Vagina (tissue), 2 donors: ENCODE measurements at regions not wholly inside any gene's neighbourhood (a gene's known extent, or its start where the extent isn't known, plus 50 kb on each side); places are given as distances from the start of the nearest gene placed in this dataset.

Experiments used
- DNase-seq, 2 donors: peaks; one replicate each; pipeline ENCODE4 v3.0.0-alpha.2; 2017; ENCODE audit errors: extremely low spot score in 2 of 2
- H3K27ac ChIP-seq: fragments of 200-600 bp; sonication (generic); one replicate; pipeline ENCODE4 v1.5.1; 2019
- H3K27me3 ChIP-seq: fragments of 200-600 bp; sonication (generic); one replicate; pipeline ENCODE4 v1.5.1; 2019
- H3K36me3 ChIP-seq, 2 donors: fragments of 200-600 bp; sonication (generic); one replicate each; pipeline ENCODE4 v1.5.1; 2017 to 2019
- H3K4me1 ChIP-seq: fragments of 200-600 bp; sonication (generic); one replicate; pipeline ENCODE4 v1.5.1; 2019
- H3K4me3 ChIP-seq, 2 donors: fragments of 200-600 bp; sonication (generic); 1 replicate in 1 of 2; 2 replicates in 1 of 2; pipeline ENCODE4 v1.5.1; 2016 to 2019
- H3K9me3 ChIP-seq: fragments of 200-600 bp; sonication (generic); one replicate; pipeline ENCODE4 v1.5.1; 2019
- CTCF ChIP-seq, 3 experiments: fragments of 450-650 bp in 2 of 3; fragments of 200-600 bp in 1 of 3; sonication (generic) in 1 of 3; IDR thresholded peaks; one replicate each; pipeline ENCODE4 v1.5.1; 2017 to 2019; ENCODE audit warnings: antibody characterized with exemption in 3 of 3, mild to moderate bottlenecking in 2 of 3, moderate library complexity in 2 of 3
- POLR2A ChIP-seq, 2 donors: fragments of 450-650 bp; IDR thresholded peaks; one replicate each; pipeline ENCODE4 v1.6.1; 2017; ENCODE audit warnings: antibody characterized with exemption in 2 of 2, mild to moderate bottlenecking in 2 of 2, moderate library complexity in 2 of 2
- POLR2AphosphoS5 ChIP-seq, 2 donors: sonication (generic); formaldehyde crosslinking; IDR thresholded peaks; one replicate each; pipeline ENCODE4 v1.9.0; 2017; ENCODE audit warnings: antibody characterized with exemption in 2 of 2, mild to moderate bottlenecking in 2 of 2, low read depth in 1 of 2; ENCODE audit not compliant: insufficient read depth in 1 of 2
- intact Hi-C: fragments of 100-400 bp; cut with DNase I; formaldehyde crosslinking; loops from one replicate; pipeline ENCODE4 v1.15.1; 2023

GRCh38 chr2:138414014-138414413, 87.6 kb upstream of the SPOPL start:
- Histone ChIP-seq H3K9me3 (no peaks in the 10 kb centered on the region), H3K27ac (no peak overlapping the region), H3K4me3 (no peak overlapping the region), H3K27me3 (no peaks in the 10 kb centered on the region), H3K36me3 (no peaks in the 10 kb centered on the region), H3K4me1 (no peaks in the 10 kb centered on the region)
- intact Hi-C loops = no loop called here
- TF ChIP-seq POLR2AphosphoS5 (IDR thresholded peaks at IDR 0.05; ENCODE audit: insufficient read depth in 1 of 2, low read depth in 1 of 2) = no peak
- no peak for TF ChIP-seq CTCF (IDR thresholded peaks at IDR 0.05)
- TF ChIP-seq POLR2A (IDR thresholded peaks at IDR 0.05) = no peak
- DNase-seq = no peak

GRCh38 chr2:138415985-138416384, 85.6 kb upstream of the SPOPL start:
- no peaks in the 10 kb centered on the region for H3K9me3 ChIP-seq
- H3K27ac ChIP-seq = no peak overlapping the region
- intact Hi-C loops = no loop called here
- no peak for DNase-seq
- H3K4me1 ChIP-seq = no peaks in the 10 kb centered on the region
- H3K36me3 ChIP-seq = no peaks in the 10 kb centered on the region
- H3K27me3 ChIP-seq = no peaks in the 10 kb centered on the region
- no peak overlapping the region for H3K4me3 ChIP-seq
- TF ChIP-seq POLR2A (IDR thresholded peaks at IDR 0.05) (no peak), POLR2AphosphoS5 (IDR thresholded peaks at IDR 0.05; ENCODE audit: insufficient read depth in 1 of 2, low read depth in 1 of 2) (no peak), CTCF (IDR thresholded peaks at IDR 0.05) (no peak)

- no peak for DNase-seq
- intact Hi-C loops = no loop called here
- no peak for TF ChIP-seq CTCF (IDR thresholded peaks at IDR 0.05)
- H3K27me3 ChIP-seq = no peaks in the 10 kb centered on the region
- H3K4me3 ChIP-seq = no peak overlapping the region
- H3K9me3 ChIP-seq = no peaks in the 10 kb centered on the region
- H3K4me1 ChIP-seq = peaks cover 8% of the 10 kb centered on the region
- no peaks in the 10 kb centered on the region for H3K36me3 ChIP-seq
- H3K27ac ChIP-seq = no peak overlapping the region
Observed at GRCh38 chr2:138418453-138418852, 83.1 kb upstream of the SPOPL start.

- Histone ChIP-seq H3K27me3 (no peaks in the 10 kb centered on the region), H3K27ac (no peak overlapping the region), H3K36me3 (peaks cover 0 to 3% of the 10 kb centered on the region in 2 donors), H3K4me3 (no peak overlapping the region), H3K9me3 (no peaks in the 10 kb centered on the region), H3K4me1 (peaks cover 8% of the 10 kb centered on the region)
- no peak for DNase-seq
- no peak for TF ChIP-seq POLR2A (IDR thresholded peaks at IDR 0.05)
- TF ChIP-seq POLR2AphosphoS5 (IDR thresholded peaks at IDR 0.05; ENCODE audit: insufficient read depth in 1 of 2, low read depth in 1 of 2) = no peak
- intact Hi-C loops = no loop called here
Observed at GRCh38 chr2:138421315-138421970, 80.1 kb upstream of the SPOPL start.

- Histone ChIP-seq H3K27ac (no peak overlapping the region), H3K36me3 (peaks cover 0 to 4% of the 10 kb centered on the region in 2 donors), H3K27me3 (no peaks in the 10 kb centered on the region), H3K9me3 (no peaks in the 10 kb centered on the region), H3K4me3 (no peak overlapping the region), H3K4me1 (peaks cover 8% of the 10 kb centered on the region)
- DNase-seq = no peak
- intact Hi-C loops = no loop called here
- TF ChIP-seq POLR2AphosphoS5 (IDR thresholded peaks at IDR 0.05; ENCODE audit: insufficient read depth in 1 of 2, low read depth in 1 of 2) (no peak), CTCF (IDR thresholded peaks at IDR 0.05) (no peak)
Observed at GRCh38 chr2:138421971-138422335, 79.6 kb upstream of the SPOPL start.
